ENCODE measurements at regions not wholly inside any gene's neighbourhood (a gene's known extent, or its start where the extent isn't known, plus 50 kb on each side); places are given as distances from the start of the nearest gene placed in this dataset.

DNA sequence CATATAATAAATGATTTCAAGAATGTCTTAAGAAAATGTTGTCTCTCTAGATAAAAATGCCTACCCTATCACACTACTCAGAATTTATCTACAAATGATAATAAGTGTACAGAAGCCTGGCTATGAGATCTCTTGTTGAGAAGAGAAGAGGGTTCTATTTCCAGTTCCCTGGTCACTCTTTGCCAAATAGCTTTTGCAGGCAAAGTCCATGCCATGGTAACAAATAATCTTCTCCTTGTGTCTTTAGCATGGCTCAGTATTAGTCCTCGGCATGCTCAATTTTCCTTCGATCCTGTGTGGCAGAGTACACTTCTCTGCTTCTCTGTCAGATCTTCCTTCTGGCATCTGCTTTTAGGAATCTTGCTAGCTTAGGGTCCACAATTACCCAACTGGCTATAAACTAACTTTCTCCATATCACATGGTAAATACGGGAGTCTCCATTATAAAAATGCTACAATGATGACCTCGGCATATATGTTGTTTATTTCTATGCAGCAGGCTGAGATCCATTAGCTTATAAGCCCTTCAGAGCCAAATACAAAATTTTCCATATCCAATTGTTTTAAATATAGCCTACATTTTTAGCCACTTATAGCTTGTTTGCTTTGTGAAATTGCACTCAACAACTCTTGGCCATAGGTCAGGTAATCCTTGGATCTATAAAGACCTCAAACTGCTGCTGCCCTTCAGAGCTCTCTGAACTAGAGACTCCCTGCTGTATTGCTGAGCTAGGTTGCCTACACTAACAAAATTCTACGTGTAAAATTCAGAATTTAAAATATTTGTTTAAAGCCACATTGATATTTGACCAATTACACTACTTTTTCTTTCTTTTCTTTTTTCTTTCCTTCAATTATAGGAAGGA lies 157.5 kb downstream of the FSIP2 start:
- DNase-seq (no peak), ATAC-seq (ENCODE audit: insufficient read depth, low FRiP score) (no peak)
- H3K4me3 ChIP-seq = no peak overlapping the region
- no peaks in the 10 kb centered on the region for H3K36me3 ChIP-seq (ENCODE audit: control insufficient read depth in 4 of 4, insufficient read depth in 4 of 4, low read length in 4 of 4)
- 83 to 87% methylated on average over 5 of the region's 5 CpGs for WGBS, 2 donors
- no peaks in the 10 kb centered on the region for H3K27me3 ChIP-seq (ENCODE audit: control insufficient read depth in 3 of 3, insufficient read depth in 3 of 3, low read length in 2 of 3)
- TF ChIP-seq, protein P1, sequence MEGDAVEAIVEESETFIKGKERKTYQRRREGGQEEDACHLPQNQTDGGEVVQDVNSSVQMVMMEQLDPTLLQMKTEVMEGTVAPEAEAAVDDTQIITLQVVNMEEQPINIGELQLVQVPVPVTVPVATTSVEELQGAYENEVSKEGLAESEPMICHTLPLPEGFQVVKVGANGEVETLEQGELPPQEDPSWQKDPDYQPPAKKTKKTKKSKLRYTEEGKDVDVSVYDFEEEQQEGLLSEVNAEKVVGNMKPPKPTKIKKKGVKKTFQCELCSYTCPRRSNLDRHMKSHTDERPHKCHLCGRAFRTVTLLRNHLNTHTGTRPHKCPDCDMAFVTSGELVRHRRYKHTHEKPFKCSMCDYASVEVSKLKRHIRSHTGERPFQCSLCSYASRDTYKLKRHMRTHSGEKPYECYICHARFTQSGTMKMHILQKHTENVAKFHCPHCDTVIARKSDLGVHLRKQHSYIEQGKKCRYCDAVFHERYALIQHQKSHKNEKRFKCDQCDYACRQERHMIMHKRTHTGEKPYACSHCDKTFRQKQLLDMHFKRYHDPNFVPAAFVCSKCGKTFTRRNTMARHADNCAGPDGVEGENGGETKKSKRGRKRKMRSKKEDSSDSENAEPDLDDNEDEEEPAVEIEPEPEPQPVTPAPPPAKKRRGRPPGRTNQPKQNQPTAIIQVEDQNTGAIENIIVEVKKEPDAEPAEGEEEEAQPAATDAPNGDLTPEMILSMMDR (IDR thresholded peaks at IDR 0.05; ENCODE audit: control extremely low read depth, extremely low read depth) = no peak
- no peak overlapping the region for H3K27ac ChIP-seq (ENCODE audit: low read depth in 1 of 2, low read length in 1 of 2)
- H3K9ac ChIP-seq (ENCODE audit: insufficient read depth in 1 of 2, low read length in 2 of 2) = no peak overlapping the region
- H3K4me1 ChIP-seq (ENCODE audit: control insufficient read depth in 5 of 5, insufficient read depth in 5 of 5, low read length in 5 of 5) = peaks cover 0 to 4% (median 0%) of the 10 kb centered on the region in 5 donors
- no peaks in the 10 kb centered on the region for H3K9me3 ChIP-seq (ENCODE audit: control insufficient read depth in 4 of 4, insufficient read depth in 3 of 4, low read length in 3 of 4)

DNA sequence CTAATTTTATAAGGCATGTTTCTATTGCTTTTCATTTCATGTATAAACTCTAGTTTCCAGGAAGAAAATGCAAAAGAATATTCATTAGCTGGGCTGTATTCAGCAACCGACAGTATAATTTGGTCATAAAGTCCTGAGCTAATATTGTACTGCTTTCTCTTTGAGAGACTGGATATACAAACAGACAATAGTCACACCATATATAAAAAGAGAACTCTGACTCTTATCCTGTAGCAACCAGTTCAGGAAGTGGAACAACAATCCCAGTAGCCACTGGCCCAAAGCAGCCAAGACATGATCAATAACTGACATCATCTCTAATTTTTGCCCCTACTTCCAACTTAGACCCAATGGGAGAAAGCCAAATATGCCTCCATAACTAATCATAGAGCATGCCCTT lies 160.8 kb downstream of the FSIP2 start:
- no peak for ATAC-seq (ENCODE audit: insufficient read depth, low FRiP score)
- WGBS, 2 donors = 85 to 88% methylated on average over 1 of the region's 1 CpG
- Histone ChIP-seq H3K4me3 (no peak overlapping the region), H3K27me3 (ENCODE audit: control insufficient read depth in 3 of 3, insufficient read depth in 3 of 3, low read length in 2 of 3) (no peaks in the 10 kb centered on the region), H3K27ac (ENCODE audit: low read depth in 1 of 2, low read length in 1 of 2) (no peak overlapping the region), H3K36me3 (ENCODE audit: control insufficient read depth in 4 of 4, insufficient read depth in 4 of 4, low read length in 4 of 4) (no peaks in the 10 kb centered on the region), H3K9me3 (ENCODE audit: control insufficient read depth in 4 of 4, insufficient read depth in 3 of 4, low read length in 3 of 4) (no peaks in the 10 kb centered on the region), H3K4me1 (ENCODE audit: control insufficient read depth in 5 of 5, insufficient read depth in 5 of 5, low read length in 5 of 5) (peaks cover 0 to 4% (median 0%) of the 10 kb centered on the region in 5 donors), H3K9ac (ENCODE audit: insufficient read depth in 1 of 2, low read length in 2 of 2) (no peak overlapping the region)
- no peak for DNase-seq
- TF ChIP-seq, protein P1 (IDR thresholded peaks at IDR 0.05; ENCODE audit: control extremely low read depth, extremely low read depth) = no peak

DNA sequence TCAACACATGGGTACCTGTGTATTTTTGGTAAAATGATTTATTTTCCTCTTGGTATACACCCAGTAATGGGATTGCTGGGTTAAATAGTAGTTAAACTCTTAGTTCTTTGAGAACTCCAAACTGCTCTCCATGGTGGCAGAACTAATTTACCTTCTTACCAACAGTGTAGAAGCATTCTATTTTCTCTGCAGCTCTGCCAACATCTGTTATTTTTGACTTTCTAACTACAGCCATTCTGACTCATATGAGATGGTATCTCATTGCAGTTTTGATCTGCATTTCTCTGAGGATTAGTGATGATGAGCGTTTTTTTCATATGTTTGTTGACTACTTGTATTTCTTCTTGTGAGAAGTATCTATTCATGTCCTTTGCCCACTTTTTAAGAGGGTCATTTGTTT lies 180.6 kb downstream of the FSIP2 start:
- Histone ChIP-seq H3K4me1 (ENCODE audit: control insufficient read depth in 5 of 5, insufficient read depth in 5 of 5, low read length in 5 of 5) (no peaks in the 10 kb centered on the region), H3K27ac (ENCODE audit: low read depth in 1 of 2, low read length in 1 of 2) (no peak overlapping the region), H3K9ac (ENCODE audit: insufficient read depth in 1 of 2, low read length in 2 of 2) (no peak overlapping the region), H3K4me3 (no peak overlapping the region), H3K9me3 (ENCODE audit: control insufficient read depth in 4 of 4, insufficient read depth in 3 of 4, low read length in 3 of 4) (no peaks in the 10 kb centered on the region), H3K36me3 (ENCODE audit: control insufficient read depth in 4 of 4, insufficient read depth in 4 of 4, low read length in 4 of 4) (no peaks in the 10 kb centered on the region), H3K27me3 (ENCODE audit: control insufficient read depth in 3 of 3, insufficient read depth in 3 of 3, low read length in 2 of 3) (no peaks in the 10 kb centered on the region)
- no peak for ATAC-seq (ENCODE audit: insufficient read depth, low FRiP score)
- TF ChIP-seq, protein P1 (IDR thresholded peaks at IDR 0.05; ENCODE audit: control extremely low read depth, extremely low read depth) = no peak
- DNase-seq = no peak
- WGBS, 2 donors = 87 to 89% methylated on average over 1 of the region's 1 CpG

Measured in lung (tissue), 11 donors.